HG03442 (cell line): ENCODE measurements at regions not wholly inside any gene's neighbourhood (a gene's known extent, or its start where the extent isn't known, plus 50 kb on each side); places are given as distances from the start of the nearest gene placed in this dataset.
"Not testable (repeated sequence)": the region's sequence is repeated elsewhere in the genome, so short reads cannot be mapped to it uniquely, and the experiment has no call there.

Experiments used
- ATAC-seq: cut with Tn5 transposase; IDR thresholded peaks from one replicate; pipeline ENCODE4 v1.9.1; 2021; ENCODE audit warnings: mild to moderate bottlenecking, moderate library complexity; ENCODE audit not compliant: unreplicated experiment

DNA sequence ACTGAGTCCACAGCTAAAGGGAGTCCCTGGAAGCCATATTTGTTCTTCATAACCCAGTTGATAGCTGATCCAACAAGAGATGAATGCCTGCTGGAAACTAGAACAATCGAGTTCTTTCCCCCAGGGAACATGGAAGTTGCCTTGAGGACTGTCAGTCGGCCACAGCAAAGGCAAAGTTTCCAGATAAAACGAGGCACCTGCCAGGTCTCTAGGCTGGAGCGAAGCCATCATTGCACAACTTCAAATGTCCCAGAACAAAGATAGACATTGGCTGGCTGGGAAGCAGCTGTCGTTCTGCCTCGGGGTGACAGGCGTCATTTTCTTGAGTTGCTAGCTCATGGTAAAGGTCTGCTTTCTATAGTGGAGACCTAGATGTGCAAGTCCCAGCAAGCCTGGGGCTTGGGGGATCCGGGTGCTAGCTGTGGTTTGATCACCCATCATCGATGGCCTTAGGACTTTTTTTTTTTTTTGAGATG, 184.4 kb upstream of the ZNF217 start:
- no peak for ATAC-seq

DNA sequence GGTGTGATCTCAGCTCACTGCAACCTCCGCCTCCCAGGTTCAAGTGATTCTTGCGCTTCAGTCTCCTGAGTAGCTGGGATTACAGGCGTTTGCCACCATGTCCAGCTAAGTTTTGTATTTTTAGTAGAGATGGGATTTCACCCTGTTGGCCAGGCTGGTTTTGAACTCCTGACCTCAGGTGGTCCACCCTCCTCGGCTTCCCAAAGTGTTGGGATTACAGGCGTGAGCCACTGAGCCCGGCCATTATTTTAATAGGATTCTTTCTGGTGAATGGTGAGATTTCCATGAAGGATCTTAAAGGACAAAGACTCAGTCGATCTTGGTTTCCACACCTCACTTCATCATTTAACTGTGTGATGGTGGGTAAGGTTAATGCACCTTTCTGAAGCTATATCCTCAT, 183.8 kb upstream of the ZNF217 start:
- not testable (repeated sequence) for ATAC-seq

DNA sequence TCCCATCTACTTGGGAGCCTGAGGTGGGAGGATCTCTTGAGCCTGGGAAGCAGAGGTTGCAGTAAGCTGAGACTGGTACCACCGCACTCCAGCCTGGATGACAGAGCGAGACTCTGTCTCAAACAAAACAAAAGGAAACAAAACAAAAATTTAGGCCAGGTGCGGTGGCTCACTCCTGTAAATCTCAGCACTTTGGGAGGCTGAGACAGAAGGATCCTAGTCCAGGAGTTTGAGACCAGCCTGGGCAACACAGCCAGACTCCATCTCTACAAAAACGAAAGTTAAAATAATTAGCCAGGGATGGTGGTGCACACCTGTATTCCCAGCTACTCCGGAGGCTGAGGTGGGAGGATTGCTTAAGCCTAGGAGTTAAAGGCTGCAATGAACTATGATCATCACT, 183.2 kb upstream of the ZNF217 start:
- ATAC-seq = no peak

DNA sequence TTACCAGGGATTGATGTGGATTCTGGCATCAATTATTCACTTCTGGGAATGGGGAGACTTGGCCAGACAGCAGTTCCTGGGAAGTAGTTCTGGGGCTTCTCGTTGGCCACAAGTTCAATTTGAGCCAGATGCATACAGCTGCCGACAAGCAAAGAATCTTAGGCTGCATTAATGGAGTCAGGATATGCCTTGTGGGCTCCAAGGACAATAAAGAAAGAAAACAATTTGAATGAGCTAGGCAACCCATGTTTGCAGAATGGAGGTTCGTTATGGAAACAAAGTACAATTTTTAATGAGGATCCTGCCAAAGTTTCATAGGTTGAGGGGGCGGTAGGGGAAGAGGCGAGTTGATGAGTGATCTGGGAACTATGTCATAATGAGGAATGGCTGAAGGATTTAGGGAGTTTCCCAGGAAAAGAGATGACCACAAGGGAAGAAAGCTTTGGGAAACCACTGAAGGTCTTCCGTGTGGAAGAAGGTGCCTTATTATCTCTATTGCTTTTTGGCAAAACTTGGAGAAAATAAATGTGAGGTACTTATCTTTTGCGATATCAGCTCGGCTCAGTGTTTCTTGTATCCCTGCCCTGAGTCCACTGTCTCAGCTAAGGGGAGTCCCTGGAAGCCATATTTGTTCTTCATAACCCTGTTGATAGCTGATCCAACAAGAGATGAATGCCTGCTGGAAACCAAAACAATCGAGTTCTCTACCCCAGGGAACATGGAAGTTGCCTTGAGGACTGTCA, 181.0 kb upstream of the ZNF217 start:
- no peak for ATAC-seq

DNA sequence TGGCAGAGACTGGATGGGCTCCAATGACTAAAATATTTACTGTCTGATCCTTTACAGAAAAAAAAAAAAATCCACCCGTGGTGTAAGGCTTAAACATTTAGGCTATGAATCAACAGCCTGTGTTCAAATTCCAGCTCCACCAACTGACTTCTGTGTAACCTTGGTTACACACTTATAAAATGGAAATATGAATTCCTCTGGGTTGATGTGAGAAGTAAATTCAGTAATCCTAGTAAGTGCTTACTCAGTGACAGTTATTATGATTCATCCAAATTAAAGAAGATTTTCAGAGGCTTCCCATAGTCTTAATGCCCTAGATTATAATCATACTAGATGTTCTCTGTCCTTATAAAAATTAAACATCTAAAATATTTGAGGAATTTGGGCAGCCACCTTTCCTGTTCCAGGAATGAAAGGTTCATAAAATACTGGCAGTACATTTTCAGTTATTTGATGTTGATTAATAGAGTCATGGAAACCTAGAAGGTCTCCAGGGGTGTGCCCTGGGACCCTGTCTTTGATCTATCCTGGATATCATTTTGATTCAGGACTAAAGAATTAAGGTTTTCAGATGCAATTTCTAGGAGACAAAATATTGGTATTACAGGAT, 180.3 kb upstream of the ZNF217 start:
- no peak for ATAC-seq

DNA sequence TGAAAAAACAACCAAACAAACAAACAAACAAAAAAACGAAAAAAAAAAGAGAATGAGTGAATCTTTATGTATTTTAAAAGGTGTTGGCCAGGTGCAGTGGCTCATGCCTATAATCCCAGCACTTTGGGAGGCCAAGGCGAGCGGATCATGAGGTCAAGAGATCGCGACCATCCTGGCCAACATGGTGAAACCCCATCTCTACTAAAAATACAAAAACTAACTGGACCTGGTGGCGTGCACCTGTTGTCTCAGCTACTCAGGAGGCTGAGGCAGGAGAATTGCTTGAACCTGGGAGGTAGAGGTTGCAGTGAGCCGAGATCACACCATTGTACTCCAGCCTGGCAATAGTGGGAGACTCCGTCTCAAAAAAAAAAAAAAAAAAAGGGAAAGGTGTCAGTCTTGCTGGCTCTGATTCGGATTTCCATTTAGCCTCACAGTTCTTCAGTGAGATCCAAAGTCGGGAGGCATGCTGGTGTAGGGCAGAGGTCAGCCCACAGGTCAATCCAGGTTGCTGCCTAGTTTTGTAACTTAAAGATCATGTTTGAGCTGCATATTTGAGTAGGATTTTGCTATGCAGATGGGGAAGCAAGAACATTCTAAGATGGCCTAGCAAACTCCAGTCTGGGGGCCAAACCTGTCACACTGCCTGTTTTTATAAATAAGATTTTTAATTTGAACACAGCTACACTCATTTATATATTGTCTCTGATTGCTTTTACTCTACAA, 179.6 kb upstream of the ZNF217 start:
- ATAC-seq = not testable (repeated sequence)

DNA sequence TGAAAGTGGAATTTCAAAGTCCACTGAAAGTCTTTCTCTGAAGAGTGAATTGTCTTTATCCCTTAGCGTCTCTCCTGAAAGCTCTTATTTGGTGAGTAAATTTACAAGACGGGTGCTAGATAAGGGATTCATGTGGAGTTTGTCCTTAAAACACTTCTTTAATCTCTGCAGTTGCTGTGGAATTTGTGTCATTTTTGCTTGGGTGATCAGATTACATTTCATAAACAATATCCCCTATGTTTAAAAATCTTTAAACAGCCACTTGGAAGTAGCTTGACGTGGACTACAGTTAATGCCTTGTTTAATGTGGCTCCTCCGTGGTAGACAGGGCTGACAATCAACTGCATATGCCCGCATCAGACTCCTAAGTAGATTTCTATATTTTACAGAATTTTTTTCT, 175.4 kb upstream of the ZNF217 start:
- no peak for ATAC-seq

DNA sequence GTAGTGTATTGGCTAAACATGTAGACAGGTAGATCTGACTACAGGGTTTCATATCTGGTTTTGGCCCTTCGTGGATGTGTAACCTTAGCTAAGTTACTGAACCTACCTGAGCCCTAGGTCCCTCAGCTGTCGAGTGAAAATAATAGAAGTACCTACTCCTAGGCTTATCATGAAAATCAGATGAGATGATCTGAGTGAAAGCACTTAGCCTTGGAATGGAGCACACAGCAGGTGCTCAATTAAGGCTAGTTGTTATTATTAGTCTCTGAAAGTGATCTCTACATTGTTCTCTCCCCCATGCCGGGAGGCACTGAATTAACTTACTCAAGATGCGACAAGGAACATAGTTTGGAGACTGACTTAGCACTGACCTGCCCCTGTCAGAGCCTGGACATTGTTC, 174.7 kb upstream of the ZNF217 start:
- no peak for ATAC-seq

DNA sequence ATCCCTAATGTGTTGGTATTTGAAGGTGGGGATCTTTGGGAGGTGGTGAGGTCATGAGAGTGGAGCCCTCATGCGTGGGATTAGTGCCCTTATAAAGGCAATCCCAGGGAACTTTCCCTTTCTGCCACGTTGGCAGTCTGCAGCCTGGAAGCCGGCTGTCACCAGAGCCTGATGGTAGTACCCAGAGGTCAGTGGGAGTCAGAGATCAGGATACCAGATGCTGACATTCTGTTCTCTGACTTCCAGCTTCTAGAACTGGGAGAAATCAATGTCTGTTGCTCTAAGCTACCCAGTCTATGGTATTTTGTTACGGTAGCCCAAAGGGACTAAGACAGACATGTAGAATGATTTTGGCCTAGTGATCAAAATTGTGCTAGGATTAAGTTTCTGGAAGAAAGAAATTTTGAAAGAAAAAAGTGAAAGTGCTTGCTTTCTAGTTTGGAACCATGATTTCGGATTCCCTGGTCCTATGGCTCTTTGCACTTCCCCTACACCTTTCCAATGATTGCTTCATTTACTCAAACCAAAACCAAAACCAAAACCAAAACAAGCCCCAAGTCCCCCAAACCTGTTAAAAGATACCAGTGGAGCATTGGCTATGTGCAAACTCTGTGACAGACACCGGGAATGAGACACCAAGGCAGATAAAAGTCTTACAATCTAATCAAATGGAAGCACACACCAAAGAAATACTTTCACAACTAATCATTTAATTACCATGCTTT, 173.7 kb upstream of the ZNF217 start:
- ATAC-seq = no peak

DNA sequence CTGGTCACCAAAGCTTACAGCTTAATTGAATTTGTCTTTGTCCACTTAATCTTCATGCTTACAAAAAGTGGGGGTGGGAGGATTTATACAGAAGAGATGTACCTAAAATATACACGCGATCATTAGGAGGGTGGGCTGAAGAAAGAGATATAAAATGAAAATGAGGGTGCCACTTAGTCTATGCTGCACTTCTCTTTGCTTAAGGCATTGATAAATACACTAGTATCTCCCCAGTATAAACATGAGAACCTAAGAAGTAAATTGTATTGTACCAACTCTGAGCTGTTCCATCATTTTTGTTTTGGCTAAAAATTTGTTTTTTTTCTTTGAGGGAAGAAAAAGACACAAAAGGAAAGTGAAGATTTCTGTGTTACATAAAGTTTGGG, 170.8 kb upstream of the ZNF217 start:
- ATAC-seq = no peak

DNA sequence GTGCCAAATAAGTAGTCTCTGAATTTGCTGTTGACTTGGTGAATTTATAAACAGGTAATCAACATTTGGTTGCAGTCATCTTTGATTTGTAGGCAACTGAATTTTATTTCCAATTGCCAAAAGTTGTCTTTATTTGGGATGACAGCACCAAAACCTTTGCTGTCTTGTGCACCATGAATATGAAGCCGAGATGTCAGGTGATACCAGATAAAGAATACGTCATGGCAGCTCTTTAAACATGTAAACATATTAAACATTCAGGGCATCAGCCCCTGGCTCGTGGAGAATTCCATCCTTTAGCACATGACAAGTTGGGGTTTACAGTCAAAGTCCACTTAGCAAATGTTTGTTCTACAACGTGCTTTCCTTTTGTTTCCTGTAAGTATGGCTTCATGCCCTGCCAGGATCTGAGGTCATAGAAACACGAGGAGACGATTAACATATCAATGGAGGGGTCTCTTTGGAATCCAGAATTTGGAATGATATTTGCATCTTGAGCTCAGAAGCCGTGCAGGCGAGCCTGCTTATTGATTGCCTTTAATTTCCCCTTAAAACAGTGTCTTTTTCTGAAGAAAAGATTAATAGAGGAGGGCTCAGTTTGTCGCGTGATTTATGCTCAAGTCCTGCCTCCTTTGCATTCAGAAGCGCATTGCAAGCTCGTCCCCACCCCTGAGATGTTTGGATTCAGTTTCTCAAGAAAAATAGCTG, 170.2 kb upstream of the ZNF217 start:
- no peak for ATAC-seq

DNA sequence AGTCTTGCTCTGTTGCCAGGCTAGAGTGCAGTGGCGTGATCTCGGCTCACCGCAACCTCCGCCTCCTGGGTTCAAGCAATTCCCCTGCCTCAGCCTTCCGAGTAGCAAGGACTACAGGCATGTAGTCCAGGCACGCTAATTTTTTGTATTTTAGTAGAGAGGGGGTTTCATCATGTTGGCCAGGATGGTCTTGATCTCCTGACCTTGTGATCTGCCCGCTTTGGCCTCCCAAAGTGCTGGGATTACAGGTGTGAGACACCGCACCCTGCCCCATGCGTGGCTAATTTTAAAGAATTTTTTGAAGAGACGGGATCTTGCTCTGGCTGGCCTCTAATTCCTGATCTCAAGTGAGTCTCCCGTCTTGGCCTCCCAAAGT, 168.8 kb upstream of the ZNF217 start:
- ATAC-seq = not testable (repeated sequence)

DNA sequence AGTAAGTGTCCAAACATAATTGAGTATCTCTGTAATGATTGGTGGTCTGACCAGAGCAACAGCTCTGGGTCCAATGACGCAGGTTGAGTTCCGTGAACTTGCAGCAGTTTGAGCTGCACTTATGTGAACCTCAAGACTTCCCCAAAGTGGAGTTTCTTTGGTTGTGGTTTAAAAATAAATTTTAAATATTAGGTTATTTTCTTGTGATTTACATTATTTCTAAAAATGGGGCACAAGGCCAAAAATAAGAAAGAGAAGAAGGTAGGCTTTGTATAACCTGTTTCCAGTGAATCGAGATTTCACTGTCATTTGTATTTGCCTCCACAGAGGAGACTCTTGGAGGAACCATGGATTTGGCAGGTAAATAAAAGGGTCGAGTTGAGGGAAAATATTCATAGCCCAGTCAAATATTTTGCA, 166.4 kb upstream of the ZNF217 start:
- no peak for ATAC-seq

DNA sequence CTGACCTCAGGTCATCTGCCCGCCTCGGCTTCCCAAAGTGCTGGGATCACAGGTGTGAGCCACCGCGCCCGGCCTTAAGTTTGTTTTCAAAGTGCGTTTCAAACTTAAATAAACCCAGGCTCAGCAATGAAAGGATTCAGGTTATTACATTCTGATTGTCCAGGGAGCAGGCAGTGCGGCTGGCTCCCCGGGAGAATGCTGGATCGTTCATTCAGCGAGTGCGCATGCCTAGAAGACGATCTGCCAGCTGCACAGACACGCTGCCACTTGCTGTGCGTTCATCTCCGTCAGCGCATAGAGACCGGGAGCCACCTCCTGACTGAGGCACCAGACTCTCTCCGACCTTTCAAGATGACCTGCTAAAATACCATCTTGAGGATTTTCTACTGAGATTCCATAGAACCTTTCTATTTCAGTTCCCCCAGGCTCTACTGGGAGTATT, 163.9 kb upstream of the ZNF217 start:
- no peak for ATAC-seq

DNA sequence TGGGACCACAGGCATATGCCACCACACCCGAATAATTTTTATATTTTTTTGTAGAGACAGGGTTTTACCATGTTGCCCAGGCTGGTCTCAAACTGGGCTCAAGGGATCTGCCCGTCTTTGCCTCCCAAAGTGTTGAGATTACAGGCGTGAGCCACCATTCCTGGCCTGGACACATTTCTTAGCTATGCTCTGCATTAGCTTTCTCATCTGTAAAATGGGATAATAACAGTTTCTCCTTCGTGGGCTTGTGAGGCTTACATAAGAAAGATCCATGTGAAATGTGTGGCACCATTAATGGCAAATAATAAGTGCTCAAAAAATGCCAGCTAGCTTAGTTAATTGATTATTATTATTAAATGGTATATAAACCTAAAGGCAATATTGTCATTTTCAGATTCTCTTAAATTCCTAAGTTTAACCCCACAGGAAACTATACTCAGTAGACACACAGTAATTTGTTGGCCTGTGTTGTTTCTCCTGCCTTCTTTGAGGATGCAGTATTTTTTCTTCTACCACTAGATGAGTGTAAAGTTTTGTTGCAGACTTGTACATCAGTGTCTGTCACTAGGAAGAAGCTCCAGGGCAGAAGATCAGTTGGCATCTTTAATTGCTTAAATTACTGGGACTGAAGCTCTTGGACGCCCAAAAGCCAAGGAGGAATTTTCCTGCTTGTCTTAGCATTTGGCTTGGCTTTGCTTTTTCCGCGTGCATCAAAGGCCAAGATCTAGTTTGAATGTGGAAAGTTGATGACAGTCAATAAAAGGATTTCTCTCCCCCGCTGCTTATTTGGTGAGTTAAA, 162.3 kb upstream of the ZNF217 start:
- no peak for ATAC-seq

DNA sequence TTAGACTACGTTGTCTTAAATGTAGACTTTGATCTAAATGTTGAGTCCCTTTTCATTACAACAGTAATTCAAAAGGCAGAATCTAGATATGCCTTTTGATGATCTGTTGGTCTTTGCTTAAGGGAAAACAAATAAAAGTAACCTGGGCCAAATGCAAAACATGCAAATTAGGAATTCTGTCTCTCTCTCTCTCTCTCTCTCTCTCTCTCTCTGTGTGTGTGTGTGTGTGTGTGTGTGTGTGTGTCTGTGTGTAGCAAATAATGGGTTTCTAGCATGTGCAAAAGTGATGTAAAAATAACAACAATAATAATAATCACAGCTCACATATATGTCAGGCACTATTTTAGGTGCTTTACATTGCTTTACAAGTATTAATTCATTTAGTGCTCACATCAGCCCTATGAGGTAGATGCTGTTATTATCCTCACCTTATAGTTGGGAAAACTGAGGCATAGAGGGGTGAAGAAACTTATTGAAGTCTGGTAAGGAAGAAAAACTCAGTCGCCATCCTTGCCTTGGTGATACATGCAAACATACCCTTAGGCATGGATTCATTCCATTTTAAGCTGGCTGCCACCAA, 160.3 kb upstream of the ZNF217 start:
- no peak for ATAC-seq

DNA sequence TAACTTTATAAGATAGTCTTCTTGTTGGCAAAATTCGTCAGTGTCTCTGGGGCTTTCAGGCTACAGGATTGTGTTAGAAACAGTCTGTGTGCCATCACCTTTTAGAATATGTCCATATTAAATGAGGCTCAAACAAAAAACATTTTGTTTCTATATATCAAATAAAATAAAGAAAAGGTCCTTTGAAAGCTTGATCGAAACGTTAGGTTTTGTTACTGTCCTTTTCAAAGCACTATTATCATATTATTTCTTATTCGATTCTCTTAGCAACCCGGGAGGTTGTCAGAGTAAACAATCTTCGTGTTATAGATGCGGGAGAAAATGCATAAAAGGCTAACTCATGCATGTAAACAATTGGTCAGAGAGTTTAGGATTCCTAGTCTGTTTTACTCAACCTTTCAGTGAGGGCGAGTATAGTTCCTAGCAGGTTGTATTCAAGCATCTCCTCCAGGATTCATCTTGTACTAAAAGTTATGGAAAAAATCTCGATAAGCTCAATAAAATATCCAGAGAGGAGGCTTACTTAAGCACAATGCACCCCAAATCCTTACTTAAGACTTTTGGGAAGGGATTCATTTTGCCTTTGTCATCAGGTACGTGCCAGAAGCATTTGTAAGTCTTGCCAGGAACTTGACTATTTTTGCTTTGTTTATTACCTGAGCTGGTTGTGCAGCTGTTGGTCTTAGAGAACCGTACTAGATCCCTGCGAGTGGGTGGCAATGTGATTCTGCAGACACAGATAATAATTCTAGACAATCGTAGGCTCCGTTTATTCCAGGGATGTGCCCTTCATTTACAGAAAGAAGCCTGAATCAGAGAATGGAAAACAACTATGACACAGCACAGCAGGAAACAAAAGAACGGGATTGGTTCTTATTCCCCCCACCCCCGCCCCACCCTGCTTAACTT, 159.6 kb upstream of the ZNF217 start:
- ATAC-seq = no peak

DNA sequence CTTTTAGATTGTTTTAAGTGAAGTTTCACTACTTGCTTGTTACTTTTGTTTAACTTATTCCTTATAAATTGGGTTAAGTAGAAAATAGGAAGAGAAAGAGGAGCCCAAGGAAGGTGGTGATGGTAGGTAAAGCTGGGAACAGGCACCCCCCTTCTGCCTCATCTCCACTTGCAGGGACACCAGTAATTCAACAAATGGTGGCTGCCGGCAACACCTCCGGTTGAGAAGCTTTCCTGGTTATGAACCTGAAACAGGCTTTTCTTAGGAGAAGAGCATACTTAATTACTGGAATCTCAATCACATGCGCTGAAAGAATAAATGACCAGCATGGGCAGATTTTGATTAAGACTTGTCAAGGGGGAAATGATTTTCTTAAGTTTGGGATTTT, 158.9 kb upstream of the ZNF217 start:
- no peak for ATAC-seq
